ENCODE measurements at regions not wholly inside any gene's neighbourhood (a gene's known extent, or its start where the extent isn't known, plus 50 kb on each side); places are given as distances from the start of the nearest gene placed in this dataset.

DNA sequence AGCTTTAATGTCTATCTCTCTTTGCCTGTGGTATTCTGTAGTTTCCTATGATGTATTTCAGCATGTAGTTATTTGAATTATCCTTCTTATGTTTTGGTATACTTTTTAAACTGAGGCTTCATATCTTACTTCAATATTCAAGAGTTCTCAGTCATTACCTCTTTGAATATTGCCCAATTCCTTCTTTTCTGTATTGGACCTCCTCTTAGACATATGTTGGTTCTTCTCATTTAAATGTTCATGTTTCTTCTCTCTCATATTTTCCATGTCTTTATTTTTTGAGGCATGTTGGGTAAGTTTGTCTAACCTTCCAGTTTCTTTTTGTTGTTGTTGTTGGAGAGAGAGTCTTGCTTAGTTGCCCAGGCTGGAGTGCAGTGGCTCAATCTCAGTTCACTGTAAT, 140.6 kb downstream of the MRPS6 start:
- TF ChIP-seq POLR2A (IDR thresholded peaks at IDR 0.05), result no peak
- TF ChIP-seq, protein P1, sequence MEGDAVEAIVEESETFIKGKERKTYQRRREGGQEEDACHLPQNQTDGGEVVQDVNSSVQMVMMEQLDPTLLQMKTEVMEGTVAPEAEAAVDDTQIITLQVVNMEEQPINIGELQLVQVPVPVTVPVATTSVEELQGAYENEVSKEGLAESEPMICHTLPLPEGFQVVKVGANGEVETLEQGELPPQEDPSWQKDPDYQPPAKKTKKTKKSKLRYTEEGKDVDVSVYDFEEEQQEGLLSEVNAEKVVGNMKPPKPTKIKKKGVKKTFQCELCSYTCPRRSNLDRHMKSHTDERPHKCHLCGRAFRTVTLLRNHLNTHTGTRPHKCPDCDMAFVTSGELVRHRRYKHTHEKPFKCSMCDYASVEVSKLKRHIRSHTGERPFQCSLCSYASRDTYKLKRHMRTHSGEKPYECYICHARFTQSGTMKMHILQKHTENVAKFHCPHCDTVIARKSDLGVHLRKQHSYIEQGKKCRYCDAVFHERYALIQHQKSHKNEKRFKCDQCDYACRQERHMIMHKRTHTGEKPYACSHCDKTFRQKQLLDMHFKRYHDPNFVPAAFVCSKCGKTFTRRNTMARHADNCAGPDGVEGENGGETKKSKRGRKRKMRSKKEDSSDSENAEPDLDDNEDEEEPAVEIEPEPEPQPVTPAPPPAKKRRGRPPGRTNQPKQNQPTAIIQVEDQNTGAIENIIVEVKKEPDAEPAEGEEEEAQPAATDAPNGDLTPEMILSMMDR (IDR thresholded peaks at IDR 0.05), result no peak
- TF ChIP-seq POLR2AphosphoS5 (IDR thresholded peaks at IDR 0.05), result no peak

All from prostate gland (tissue), 2 donors.